Ishikawa (cell line): ENCODE measurements at regions not wholly inside any gene's neighbourhood (a gene's known extent, or its start where the extent isn't known, plus 50 kb on each side); places are given as distances from the start of the nearest gene placed in this dataset.

ENCODE experiments used
- EGR1 ChIP-seq: IDR thresholded peaks from 2 replicates; pipeline ENCODE4 v1.6.1; 2012
- EP300 ChIP-seq: IDR thresholded peaks from 2 replicates; pipeline ENCODE4 v1.6.1; 2012; ENCODE audit warnings: borderline replicate concordance
- FOXM1 ChIP-seq: IDR thresholded peaks from 2 replicates; pipeline ENCODE4 v1.6.1; 2012; ENCODE audit warnings: low read depth, borderline replicate concordance
- RAD21 ChIP-seq: IDR thresholded peaks from 2 replicates; pipeline ENCODE4 v1.6.1; 2012; ENCODE audit warnings: low read depth
- TAF1 ChIP-seq: IDR thresholded peaks from 2 replicates; pipeline ENCODE4 v1.6.1; 2012; ENCODE audit warnings: low read depth, mild to moderate bottlenecking
- TEAD4 ChIP-seq: IDR thresholded peaks from 2 replicates; pipeline ENCODE4 v1.6.1; 2012
- YY1 ChIP-seq: IDR thresholded peaks from 2 replicates; pipeline ENCODE4 v1.6.1; 2012; ENCODE audit warnings: low read depth

- TF ChIP-seq TEAD4 (no peak), TAF1 (no peak), YY1 (no peak), EP300 (no peak), RAD21 (no peak), FOXM1 (no peak), EGR1 (no peak)
Measured at GRCh38 chr4:24063731-24064130, 173.9 kb upstream of the PPARGC1A start.
